GM12878 (cell line): ENCODE measurements at regions not wholly inside any gene's neighbourhood (a gene's known extent, or its start where the extent isn't known, plus 50 kb on each side); places are given as distances from the start of the nearest gene placed in this dataset.

Experiments used
- ATF3 ChIP-seq: IDR thresholded peaks from 2 replicates; pipeline ENCODE4 v1.6.1; 2011; ENCODE audit warnings: low read depth, mild to moderate bottlenecking, low read length, moderate library complexity, borderline replicate concordance; ENCODE audit errors: extremely low read depth
- ATF7 ChIP-seq: fragments of 450-650 bp; IDR thresholded peaks from 2 replicates; pipeline ENCODE4 v1.6.1; 2016; ENCODE audit warnings: low read depth, mild to moderate bottlenecking
- CBFB ChIP-seq: IDR thresholded peaks from 2 replicates; pipeline ENCODE4 v1.6.1; 2016; ENCODE audit warnings: antibody characterized with exemption, low read depth
- CEBPZ ChIP-seq: fragments of 150-350 bp; IDR thresholded peaks from 2 replicates; pipeline ENCODE4 v1.6.1; 2016; ENCODE audit warnings: low read depth, low read length
- CHD4 ChIP-seq: fragments of 200-600 bp; sonication (generic); IDR thresholded peaks from 2 replicates; pipeline ENCODE4 v1.6.1; 2016; ENCODE audit warnings: mild to moderate bottlenecking
- EED ChIP-seq: sonication (generic); IDR thresholded peaks from 2 replicates; pipeline ENCODE4 v1.6.1; 2016; ENCODE audit warnings: antibody characterized with exemption, low read depth
- KAT2A ChIP-seq: conservative IDR thresholded peaks from 2 replicates; pipeline ENCODE4 v1.6.1; 2011; ENCODE audit warnings: low read depth, low read length; ENCODE audit not compliant: control insufficient read depth
- MEF2B ChIP-seq: fragments of 450-650 bp; IDR thresholded peaks from 2 replicates; pipeline ENCODE4 v1.6.1; 2018; ENCODE audit warnings: mild to moderate bottlenecking, moderate library complexity; ENCODE audit not compliant: partially characterized antibody, poor library complexity, severe bottlenecking
- NFXL1 ChIP-seq: fragments of 450-650 bp; IDR thresholded peaks from 2 replicates; pipeline ENCODE4 v1.6.1; 2017; ENCODE audit warnings: antibody characterized with exemption, mild to moderate bottlenecking, borderline replicate concordance
- PAX5 ChIP-seq: IDR thresholded peaks from 2 replicates; pipeline ENCODE4 v1.6.1; 2011; ENCODE audit warnings: low read depth, low read length, borderline replicate concordance
- PRDM15 ChIP-seq: fragments of 450-650 bp; formaldehyde crosslinking; IDR thresholded peaks from 2 replicates; pipeline ENCODE4 v1.4.0; 2020; ENCODE audit warnings: mild to moderate bottlenecking, moderate library complexity
- RCOR1 ChIP-seq: conservative IDR thresholded peaks from 2 replicates; pipeline ENCODE4 v1.6.1; 2012; ENCODE audit warnings: low read depth, low read length, improper control_type of control experiment
- RELA ChIP-seq: fragments of 450-650 bp; IDR thresholded peaks from 2 replicates; pipeline ENCODE4 v1.8.0; 2014; ENCODE audit warnings: borderline replicate concordance; ENCODE audit not compliant: partially characterized antibody
- ZBTB4 ChIP-seq: fragments of 450-650 bp; formaldehyde crosslinking; IDR thresholded peaks from 2 replicates; pipeline ENCODE4 v1.4.0; 2022; ENCODE audit warnings: mild to moderate bottlenecking, moderate library complexity
- TF ChIP-seq, protein P1 (sequence below): IDR thresholded peaks from 2 replicates; pipeline ENCODE4 v1.6.1; 2012; ENCODE audit warnings: low read depth, low read length, improper control_type of control experiment
- TF ChIP-seq, protein P2 (sequence below): fragments of 450-650 bp; IDR thresholded peaks from 2 replicates; pipeline ENCODE4 v1.6.1; 2018; ENCODE audit warnings: borderline replicate concordance, mild to moderate bottlenecking; ENCODE audit not compliant: partially characterized antibody

- TF ChIP-seq ZBTB4 (CRISPR knock-in tag) (no peak), CEBPZ (no peak), KAT2A (no peak), PAX5 (no peak), CBFB (no peak), RELA (no peak), MEF2B (peak; percentile 67), CHD4 (no peak), ATF7 (peak; percentile 97), ATF3 (no peak), EED (peak; percentile 41; the same call in 1 of the 2 replicates), PRDM15 (CRISPR knock-in tag) (no peak), NFXL1 (no peak), RCOR1 (no peak)
- TF ChIP-seq, protein P1, sequence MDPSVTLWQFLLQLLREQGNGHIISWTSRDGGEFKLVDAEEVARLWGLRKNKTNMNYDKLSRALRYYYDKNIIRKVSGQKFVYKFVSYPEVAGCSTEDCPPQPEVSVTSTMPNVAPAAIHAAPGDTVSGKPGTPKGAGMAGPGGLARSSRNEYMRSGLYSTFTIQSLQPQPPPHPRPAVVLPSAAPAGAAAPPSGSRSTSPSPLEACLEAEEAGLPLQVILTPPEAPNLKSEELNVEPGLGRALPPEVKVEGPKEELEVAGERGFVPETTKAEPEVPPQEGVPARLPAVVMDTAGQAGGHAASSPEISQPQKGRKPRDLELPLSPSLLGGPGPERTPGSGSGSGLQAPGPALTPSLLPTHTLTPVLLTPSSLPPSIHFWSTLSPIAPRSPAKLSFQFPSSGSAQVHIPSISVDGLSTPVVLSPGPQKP = no peak
- TF ChIP-seq, protein P2, sequence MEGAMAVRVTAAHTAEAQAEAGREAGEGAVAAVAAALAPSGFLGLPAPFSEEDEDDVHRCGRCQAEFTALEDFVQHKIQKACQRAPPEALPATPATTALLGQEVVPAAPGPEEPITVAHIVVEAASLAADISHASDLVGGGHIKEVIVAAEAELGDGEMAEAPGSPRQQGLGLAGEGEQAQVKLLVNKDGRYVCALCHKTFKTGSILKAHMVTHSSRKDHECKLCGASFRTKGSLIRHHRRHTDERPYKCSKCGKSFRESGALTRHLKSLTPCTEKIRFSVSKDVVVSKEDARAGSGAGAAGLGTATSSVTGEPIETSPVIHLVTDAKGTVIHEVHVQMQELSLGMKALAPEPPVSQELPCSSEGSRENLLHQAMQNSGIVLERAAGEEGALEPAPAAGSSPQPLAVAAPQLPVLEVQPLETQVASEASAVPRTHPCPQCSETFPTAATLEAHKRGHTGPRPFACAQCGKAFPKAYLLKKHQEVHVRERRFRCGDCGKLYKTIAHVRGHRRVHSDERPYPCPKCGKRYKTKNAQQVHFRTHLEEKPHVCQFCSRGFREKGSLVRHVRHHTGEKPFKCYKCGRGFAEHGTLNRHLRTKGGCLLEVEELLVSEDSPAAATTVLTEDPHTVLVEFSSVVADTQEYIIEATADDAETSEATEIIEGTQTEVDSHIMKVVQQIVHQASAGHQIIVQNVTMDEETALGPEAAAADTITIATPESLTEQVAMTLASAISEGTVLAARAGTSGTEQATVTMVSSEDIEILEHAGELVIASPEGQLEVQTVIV = no peak
These were observed 225.7 kb upstream of the CCDC150 start (continued) for GRCh38 chr2:196413821-196414274.
